ENCODE measurements at regions not wholly inside any gene's neighbourhood (a gene's known extent, or its start where the extent isn't known, plus 50 kb on each side); places are given as distances from the start of the nearest gene placed in this dataset.
"Not testable (repeated sequence)": the region's sequence is repeated elsewhere in the genome, so short reads cannot be mapped to it uniquely, and the experiment has no call there.

DNA sequence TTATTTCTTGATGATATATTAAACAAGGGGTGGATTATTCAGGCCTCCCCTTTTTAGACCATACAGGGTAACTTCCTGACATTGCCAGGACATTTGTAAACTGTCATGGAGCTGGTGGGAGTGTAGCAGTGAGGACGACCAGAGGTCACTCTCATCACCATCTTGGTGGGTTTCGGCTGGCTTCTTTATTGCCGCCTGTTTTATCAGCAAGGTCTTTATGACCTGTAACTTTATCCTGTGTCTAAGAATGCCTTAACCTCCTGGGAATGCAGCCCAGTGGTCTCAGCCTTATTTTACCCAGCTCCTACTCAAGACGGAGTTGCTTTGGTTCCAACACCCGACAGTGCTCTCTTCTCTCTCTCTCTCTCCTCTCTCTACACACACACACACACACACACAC, 221.9 kb downstream of the C16orf95 start:
- no peak for DNase-seq (ENCODE audit: low read depth)

DNA sequence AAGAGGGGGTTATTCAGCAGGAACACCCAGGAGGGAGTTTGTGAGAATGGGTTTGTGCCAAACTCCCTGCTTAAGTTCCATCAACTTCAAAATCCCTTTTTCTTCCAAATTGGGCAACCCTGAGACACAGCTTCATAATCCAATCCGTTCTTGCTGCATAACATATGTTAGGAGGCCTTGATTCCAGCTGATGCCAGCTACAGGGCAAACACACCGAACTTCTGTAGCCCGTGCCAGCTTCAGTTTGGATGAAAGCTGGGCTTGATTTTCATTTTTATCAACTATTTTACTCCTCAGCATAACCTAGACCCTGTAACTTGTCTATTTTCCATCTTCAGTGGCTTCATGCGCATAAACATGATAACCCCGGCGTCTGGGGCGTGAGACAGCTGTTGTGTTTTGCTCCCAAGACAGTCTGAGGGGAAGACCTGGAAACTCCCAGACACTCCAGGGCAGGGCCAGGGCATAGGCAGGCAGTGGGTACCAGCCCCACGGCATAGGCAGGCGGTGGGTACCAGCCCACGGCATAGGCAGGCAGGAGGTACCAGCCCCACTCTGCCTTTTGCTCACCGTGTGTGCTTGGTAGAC, 220.4 kb downstream of the C16orf95 start:
- DNase-seq (ENCODE audit: low read depth) = no peak

DNA sequence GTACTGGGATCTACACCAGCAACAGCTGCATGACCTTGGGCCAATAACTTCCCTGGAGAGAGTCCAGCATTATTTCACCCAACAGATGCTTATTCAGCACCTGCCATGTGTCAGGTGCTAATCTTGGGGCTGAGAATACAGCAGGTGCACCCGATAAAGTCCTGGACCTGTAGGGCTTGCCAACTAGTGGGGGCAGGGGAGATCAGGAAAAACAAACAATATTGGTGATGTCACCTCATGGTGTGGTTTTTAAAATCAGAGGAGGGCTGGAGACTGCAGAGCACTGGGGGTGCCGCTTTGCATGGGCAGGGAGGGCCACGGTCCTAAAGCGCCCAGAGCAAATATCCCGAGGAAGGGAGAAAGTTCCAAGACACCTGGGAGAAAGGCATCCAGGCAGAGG, 218.8 kb downstream of the C16orf95 start:
- no peak for DNase-seq (ENCODE audit: low read depth)

DNA sequence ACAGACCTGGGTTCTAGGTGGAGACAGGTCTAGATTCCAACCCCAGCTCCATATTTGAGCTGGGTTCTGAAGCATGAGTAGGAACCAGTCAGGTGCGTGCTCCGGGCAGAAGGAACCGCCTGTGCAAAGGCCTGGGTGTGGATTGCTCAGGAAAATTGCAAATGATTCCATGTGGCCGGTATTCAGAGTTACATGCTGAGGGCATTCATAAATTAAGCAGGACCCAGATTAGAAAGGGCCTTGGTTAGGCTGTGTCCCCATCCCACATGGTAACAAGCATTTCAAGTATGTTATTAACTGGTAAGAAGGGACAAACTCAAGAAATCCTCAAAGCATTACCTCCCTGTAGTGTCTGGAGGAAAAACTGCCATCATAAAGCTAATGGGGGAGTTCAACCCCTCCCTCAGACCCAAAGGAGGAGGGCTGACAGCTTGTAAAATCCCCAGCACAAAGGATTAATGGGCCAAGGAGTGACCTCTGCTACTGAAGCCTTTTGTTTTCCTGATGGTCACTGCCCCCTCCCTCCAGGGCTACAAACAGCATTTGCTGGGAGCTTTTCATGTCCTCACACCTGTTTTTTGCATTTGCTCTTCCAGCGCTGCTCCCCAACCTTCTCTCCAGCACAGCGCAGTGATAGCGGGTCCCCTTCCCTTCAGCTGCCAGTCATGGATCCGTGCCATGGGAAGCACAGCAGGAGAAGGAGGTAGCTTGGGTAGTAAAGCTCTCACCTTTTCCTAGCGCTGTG, 218.0 kb downstream of the C16orf95 start:
- no peak for DNase-seq (ENCODE audit: low read depth)

DNA sequence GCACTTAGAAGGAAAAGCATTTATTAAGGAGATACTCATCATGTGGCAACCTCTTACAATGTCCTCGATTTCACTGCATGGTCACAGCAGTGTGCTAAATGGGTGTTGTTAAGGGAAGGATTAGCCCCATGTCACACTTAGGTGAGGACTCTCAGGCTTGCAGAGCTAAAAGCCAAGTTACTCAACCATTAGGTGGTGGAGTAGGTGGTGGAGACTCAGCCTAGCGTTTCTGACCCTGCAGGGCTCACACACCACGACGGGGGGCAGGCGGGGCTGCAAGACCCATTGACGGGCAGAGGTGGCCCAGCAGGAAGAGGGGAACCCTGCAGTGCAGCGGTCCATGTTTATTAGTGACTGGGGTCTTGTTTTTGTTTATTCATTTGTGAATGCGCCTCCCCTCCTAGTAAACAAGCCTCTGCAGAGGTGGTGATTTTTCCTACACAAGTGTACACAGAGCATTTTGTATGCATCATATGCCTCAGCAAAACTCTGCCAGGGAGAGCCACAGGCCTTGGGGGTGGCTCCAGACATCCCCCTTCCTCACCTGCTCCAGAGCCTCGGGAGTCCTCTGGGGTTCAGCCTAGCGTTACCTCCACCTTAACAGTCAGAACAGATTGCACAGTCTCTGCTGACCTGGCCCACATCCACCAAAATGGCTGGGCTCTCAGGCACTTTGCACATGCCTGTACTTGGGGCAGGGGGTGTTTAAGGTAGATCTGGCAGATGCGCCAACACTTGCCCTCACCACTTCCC, 216.7 kb downstream of the C16orf95 start:
- DNase-seq (ENCODE audit: low read depth) = no peak

DNA sequence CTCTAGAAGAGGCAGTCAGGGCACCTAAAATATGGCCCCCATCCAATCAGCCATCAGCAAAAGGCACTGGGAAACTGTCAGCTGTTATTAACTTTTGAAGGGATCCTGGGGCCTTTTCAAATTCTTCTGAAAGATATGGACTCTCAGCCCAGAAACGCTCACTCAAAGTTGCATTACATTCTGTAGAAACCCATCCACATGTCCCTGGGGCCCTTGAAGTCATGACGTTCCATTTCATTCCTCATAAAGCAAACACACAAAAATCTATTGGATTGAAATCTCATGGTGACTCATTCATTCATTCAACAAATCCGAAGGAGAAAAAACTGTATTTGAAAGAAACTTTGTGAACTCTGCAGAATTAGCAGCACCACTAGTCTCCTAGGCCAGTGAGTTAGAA, 215.3 kb downstream of the C16orf95 start:
- no peak for DNase-seq (ENCODE audit: low read depth)

DNA sequence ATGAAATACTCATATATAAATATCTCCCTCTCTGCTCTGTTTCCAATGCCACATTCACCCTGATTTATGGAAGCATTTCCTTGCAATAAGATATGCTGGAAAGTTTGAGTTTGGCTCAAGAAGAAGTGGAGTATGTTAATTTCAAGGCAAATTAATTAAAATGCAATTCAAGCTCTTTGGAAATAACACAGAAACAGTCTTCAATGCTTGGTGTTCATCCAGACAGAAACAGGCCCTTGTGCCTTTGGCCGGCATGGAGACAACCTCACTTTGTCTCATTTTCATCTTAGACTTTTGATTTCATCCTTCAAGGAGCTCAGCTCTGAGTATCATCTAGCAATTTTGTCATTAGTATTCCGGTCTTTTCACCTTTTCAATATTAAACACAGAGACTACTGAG, 210.0 kb downstream of the C16orf95 start:
- DNase-seq (ENCODE audit: low read depth) = no peak

DNA sequence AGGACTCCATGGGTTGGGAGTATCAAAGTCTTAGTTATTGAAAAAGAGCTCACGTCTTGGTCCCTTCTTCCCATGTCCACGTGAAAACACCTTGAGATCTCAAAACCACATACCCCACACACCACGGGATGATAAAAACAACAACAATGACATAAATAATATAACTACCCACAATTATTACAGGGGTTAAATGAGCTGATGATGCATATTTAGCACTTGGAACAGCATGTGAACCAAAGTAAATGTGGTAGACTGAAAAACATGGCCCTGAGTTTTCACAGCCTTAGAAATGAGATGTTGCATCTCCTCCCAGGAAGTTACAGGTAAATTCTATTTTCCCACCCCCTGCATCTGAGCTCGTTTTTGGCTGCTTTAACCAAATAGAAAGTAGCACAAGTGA, 208.9 kb downstream of the C16orf95 start:
- no peak for DNase-seq (ENCODE audit: low read depth)

DNA sequence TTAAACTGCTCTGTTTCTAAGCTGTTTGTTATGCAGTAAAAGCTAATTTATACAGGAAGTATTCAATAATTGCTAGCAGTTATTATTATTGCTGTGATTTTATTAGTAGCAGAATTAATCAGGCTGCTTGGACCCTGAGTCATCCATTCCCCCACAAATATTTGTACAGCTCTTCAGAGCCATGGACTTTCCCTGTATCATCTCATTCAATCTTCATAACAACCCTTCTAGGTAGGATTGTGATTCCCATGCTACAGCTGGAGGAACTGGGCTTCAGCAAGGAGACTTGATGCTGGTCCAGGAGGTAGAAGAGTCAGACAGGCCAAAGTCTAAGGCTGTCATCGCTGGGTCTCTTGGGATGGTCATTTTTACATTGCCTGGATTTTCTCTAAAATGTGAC, 208.3 kb downstream of the C16orf95 start:
- DNase-seq (ENCODE audit: low read depth) = no peak

DNA sequence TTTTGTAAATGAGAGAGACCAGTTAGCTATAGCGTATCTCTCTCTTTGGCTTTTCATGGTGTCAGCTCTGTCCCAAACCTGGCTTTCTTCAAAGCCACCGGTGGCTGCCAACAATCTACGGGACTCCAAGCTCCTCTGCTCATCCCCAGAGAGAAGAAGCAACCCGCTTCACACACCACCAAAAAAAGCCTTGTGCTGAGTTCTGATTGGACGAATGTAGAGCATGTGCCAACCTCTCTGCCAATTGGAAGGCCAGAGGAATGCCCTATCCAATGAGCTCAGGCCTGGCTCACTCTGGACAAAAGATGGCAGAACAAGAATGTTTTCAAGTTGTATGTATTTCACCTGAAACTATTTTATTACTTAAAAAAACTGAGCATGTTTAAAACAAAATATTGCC, 202.4 kb downstream of the C16orf95 start:
- DNase-seq (ENCODE audit: low read depth) = no peak

DNA sequence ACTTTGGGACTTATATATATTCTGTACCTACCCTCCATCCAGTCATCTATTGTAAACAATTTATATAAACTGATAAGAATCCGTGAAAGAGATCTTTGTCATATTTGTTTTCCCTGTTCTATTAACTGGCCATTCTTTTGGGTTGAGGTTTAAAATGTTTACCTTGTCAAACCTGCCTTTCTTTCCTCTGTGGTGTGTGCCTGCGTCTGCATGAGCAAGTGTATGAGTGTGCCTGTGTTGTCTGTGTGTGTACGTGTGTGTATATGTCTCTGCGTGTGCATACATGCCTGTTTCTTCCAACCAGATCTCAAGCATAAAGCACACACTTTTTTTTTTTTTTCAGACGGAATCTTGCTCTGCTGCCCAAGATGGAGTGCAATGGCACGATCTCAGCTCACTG, 201.5 kb downstream of the C16orf95 start:
- no peak for DNase-seq (ENCODE audit: low read depth)

DNA sequence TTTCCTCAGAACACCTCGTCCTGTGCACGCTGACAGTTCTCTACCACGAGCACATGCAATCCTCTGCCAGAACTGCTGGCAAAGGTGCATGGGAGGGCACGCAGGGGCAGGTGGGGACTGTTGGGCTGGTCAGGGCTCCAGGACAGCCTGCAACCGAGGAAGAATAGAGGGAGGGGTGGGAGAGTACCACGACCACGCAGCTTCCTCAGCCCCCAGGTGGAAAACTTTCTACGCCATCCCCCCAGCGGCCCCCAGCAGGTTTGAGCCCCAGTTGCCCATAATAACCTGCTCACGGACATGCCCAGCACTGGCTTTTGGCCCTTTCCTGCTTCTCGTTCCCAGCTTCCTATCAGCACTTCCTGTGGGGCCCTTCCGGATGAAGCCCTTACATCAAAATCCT, 199.3 kb downstream of the C16orf95 start:
- DNase-seq (ENCODE audit: low read depth) = no peak

DNA sequence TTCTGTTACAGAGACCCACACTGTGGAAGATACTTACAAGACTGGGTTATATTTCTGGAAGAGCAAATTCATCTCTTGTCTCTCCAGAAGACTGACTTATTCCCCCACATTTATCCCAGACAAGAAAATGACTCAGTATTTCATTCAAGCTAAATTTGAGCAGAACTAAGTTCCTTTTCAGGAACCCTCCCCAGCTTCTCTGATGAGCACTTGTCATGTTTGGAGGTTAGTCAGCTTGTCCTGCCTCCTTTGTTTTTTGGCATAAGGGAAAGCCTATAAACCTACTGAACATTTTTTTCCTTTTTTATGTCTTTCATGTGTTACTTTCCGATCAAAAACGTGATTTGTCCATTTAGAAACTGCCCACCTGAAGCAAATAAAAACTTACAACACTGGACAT, 198.0 kb downstream of the C16orf95 start:
- no peak for DNase-seq (ENCODE audit: low read depth)

DNA sequence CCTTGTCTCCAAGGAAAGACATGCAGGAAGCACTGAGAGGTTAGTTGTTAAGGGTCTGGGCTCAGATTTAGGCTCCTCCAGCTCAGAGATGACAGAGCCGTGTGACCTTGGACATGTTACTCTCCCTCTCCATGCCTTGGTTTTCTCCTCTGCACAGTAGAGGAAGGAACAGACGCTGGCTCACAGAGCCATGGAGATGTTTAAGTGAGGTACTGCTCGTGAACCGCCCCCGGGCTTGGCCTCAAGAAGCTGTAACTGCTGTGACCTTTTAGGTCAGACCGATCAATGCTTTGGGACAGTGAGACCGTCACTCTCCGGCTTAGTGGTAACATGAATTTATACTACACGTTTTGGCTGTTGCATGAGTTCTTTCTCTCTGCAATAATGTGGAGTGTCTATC, 197.4 kb downstream of the C16orf95 start:
- no peak for DNase-seq (ENCODE audit: low read depth)

DNA sequence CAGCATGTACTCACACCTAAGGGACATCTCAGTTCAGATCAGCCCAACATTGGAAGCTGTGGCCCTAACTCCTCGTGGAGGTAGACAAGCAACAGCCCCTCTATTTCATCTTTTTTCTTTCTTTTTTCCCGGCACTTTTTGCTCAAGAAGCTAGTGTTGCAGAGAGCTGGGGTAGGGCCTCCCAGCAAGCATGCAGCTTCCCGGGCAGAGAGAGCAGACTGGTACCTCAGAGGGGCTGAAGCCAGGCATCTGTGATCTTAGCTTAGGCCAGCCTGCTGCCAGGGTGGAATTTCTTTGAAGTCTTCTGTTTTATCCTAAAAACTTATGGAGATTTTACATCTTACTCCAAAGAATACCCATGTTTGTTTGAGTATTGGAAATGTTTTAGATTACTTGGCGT, 195.4 kb downstream of the C16orf95 start:
- no peak for DNase-seq (ENCODE audit: low read depth)

DNA sequence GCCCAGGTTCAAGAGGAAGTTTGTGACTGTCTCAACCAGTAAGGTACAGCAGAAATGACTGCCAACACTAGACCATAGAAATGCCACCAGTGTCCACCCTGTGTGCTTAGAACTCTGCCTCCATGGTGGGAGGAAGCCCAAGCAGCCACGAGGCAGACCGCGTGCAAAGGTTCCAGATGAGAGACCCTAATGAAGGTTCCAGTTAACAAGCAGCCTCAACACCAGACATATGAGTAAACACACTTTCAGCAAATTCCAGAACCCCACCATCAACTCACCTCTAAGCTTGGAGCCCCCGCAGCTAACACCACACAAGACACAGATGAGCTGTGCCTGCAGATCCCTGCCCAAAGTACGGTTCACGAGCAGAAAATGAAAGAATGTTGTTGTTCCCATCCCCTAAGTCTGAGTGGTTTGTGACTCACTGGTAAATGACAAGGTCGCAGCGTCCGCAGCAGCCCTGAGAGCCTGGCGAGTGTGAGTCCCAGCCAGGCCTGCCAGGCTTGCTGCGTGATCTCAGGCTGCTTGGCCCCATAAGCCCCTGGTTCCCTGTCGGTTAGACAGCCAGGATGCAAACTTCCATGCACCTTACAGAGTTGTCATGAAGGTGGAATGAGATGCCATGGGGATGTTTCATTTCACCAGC, 193.7 kb downstream of the C16orf95 start:
- DNase-seq (ENCODE audit: low read depth) = no peak

DNA sequence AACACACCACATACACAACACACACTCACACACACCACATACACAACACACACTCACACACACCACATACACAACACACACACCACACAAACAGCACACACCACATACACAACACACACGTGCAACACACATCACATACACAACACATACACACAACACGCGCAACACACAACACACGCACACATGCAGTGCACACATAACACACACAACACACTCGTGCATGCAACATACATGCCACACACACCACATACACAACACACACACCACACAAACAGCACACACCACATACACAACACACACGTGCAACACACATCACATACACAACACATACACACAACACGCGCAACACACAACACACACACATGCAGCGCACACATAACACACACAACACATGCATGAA, 192.8 kb downstream of the C16orf95 start:
- DNase-seq (ENCODE audit: low read depth) = not testable (repeated sequence)

DNA sequence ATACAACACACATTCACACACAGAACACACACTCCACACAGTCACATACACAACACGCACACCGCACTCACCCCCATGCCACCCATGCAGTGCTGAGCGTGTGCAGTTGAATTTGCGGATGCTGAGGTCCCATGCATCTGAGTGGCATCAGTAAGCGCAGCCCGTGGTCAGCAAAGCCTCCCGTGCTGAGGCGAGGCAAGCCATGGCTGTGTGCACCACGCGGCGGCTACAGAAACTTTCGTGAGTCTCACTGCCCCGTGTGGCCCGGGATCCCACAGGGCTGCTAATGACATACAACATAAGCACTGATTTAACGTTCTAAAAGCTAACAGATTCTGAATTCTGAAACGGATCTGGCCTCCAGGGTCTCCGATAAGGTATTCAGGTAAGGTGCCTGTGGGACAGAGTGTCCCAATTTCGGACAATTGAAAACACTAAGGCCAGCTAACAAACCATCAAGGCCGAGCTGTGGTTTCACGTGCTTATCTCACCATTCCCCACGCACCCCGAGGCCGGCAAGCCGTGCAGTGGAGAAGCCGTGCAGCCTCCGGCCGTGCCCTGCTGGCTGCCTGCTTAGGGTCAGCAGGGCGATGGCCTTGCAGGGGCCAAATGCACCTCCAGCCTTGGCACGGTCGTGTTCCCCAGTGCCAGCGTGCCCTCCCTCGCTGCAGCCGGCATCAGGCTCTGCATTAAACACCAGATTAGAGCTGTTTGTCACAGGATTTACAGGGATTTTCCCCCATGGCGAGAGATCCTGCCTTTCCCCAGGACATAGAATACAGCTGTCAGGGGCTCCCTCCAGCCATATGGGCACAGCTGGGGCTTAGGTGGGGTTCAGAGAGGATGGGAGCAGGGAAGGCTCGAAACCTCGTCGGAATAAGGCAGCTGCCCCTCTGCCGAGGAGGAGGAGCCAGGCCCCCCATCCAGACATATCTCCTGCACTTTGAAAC, 191.7 kb downstream of the C16orf95 start:
- no peak for DNase-seq (ENCODE audit: low read depth)

DNA sequence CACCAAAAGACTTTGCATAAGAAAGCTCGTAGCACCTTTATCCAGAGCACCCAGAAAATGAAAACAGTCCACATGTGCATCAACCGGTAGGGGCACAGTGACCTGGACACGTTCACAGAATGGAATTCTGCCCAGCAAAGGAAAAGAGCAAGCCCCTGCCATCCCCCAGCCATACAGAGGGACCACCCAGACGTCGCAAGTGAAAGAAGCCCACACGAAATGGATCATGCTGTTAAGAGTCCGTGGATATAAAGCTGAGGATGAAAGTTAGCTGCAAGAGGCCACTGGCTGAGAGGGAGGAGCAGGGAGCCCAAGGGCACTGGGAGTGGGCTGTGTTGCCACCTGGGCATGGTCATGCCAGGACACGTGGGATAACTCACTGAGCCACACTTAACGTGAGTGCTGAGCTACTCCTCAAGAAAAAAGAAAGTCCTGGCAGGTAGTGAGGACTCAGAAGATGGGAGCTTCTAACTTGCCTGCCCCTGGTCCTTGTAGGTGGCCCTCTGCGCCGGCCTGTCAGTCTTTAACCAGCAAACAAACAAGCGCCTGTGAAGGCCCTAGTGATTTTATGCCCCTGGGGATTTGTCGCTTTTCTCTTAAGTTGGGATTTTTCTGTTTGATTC, 190.7 kb downstream of the C16orf95 start:
- no peak for DNase-seq (ENCODE audit: low read depth)

DNA sequence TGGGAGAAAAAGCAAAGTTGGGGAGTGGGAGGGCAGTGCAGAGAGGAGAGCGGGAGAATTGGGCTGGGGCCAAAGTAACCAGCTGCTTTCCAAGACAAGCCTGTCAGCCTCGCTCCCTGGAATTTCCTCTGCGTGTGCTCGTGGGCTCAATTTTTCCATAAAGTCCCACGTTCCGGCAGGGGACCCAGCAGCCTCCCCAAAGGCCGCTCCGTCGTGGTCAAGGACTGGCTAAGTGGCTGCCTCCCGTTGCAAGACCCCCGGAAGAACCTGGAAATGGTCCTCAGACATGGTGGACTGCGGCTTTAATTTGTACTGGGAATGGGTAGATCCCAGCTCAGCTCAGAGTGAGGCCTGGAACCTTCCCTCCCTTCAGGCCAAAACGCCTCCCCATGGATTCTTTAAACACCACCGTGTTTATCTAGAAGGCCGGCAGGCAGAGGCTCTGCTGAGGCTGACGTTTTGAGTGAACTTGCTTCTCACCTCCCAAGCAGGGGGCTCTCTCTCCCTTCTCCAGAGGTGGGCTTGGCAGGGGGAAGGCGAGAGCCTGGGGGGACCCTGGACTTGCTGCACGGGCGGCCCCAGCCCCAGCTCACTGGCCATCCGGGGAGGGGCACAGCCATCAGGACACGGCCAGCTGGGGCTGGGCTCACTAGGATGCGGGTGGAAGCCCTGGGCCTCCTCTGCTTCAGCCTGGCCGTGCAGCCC, 190.0 kb downstream of the C16orf95 start:
- DNase-seq (ENCODE audit: low read depth) = peak; percentile 34
